PC-9 (cell line): ENCODE measurements at regions not wholly inside any gene's neighbourhood (a gene's known extent, or its start where the extent isn't known, plus 50 kb on each side); places are given as distances from the start of the nearest gene placed in this dataset.
A peak's percentile ranks its signal among the peaks of the same experiment; 100 is the strongest.

ENCODE experiments used
- BruUV-seq: library from RNA; stranded (reverse); fragments of 400-500 nt; replicated peaks from 2 replicates; lab custom pipeline; 2021; lab: Mats Ljungman, UMichigan
- CTCF ChIA-PET: fragments of 300-600 bp; sonication (Branson Sonifier 250); formaldehyde crosslinking; loops from one replicate; lab custom pipeline; 2022; ENCODE audit warnings: antibody characterized with exemption; lab: Charles Lee
- POLR2A ChIA-PET: fragments of 300-600 bp; sonication (Branson Sonifier 250); formaldehyde crosslinking; loops from one replicate; lab custom pipeline; 2022; ENCODE audit warnings: antibody characterized with exemption; ENCODE audit not compliant: unreplicated experiment; lab: Charles Lee
- DNase-seq, 2 experiments: peaks; one replicate each; pipeline versions ENCODE4 v3.0.0 to v3.0.0-alpha.2; 2015 to 2022; ENCODE audit warnings: mixed read lengths in 1 of 2
- H2AFZ ChIP-seq: fragments of 200-600 bp; sonication (generic); 2 replicates; pipeline ENCODE4 v1.8.1; 2017; ENCODE audit warnings: antibody characterized with exemption
- H3F3A ChIP-seq: fragments of 200-600 bp; sonication (generic); 2 replicates; pipeline ENCODE4 v1.8.1; 2017; ENCODE audit warnings: antibody characterized with exemption, mild to moderate bottlenecking, low read depth; ENCODE audit not compliant: insufficient read depth
- H3K27ac ChIP-seq: fragments of 200-600 bp; sonication (generic); 2 replicates; pipeline ENCODE4 v1.6.1; 2016; ENCODE audit warnings: mixed run types
- H3K27me3 ChIP-seq: fragments of 200-600 bp; sonication (generic); 2 replicates; pipeline ENCODE4 v1.6.1; 2016; ENCODE audit warnings: low read depth, mixed run types; ENCODE audit not compliant: insufficient read depth
- H3K36me3 ChIP-seq: fragments of 200-600 bp; sonication (generic); 2 replicates; pipeline ENCODE4 v1.6.1; 2016; ENCODE audit warnings: low read depth, mixed run types
- H3K4me1 ChIP-seq: fragments of 200-600 bp; sonication (generic); replicated peaks from 2 replicates; pipeline ENCODE4 v1.6.1; 2016; ENCODE audit warnings: mixed run types; ENCODE audit not compliant: insufficient read depth
- H3K4me2 ChIP-seq: fragments of 200-600 bp; sonication (generic); 2 replicates; pipeline ENCODE4 v1.6.1; 2017; ENCODE audit warnings: mixed run types
- H3K4me3 ChIP-seq: fragments of 200-600 bp; sonication (generic); 2 replicates; pipeline ENCODE4 v1.6.1; 2016; ENCODE audit warnings: mixed run types
- H3K79me2 ChIP-seq: fragments of 200-600 bp; sonication (generic); 2 replicates; pipeline ENCODE4 v1.6.1; 2017; ENCODE audit warnings: low read depth, mixed run types
- H3K9me2 ChIP-seq: fragments of 200-600 bp; sonication (generic); 2 replicates; pipeline ENCODE4 v1.8.1; 2017; ENCODE audit warnings: mild to moderate bottlenecking; ENCODE audit not compliant: insufficient read depth
- H3K9me3 ChIP-seq: fragments of 200-600 bp; sonication (generic); 2 replicates; pipeline ENCODE4 v1.8.1; 2016; ENCODE audit warnings: low read depth; ENCODE audit not compliant: insufficient read depth
- H4K20me1 ChIP-seq: fragments of 200-600 bp; sonication (generic); 2 replicates; pipeline ENCODE4 v1.8.1; 2017; ENCODE audit not compliant: insufficient read depth
- CTCF ChIP-seq: fragments of 200-600 bp; sonication (generic); conservative IDR thresholded peaks from 2 replicates; pipeline ENCODE4 v1.6.1; 2017; ENCODE audit warnings: mixed run types, antibody characterized with exemption, mild to moderate bottlenecking, moderate library complexity
- EZH2 ChIP-seq: fragments of 200-600 bp; sonication (generic); IDR thresholded peaks from 2 replicates; pipeline ENCODE4 v1.8.0; 2017; ENCODE audit warnings: antibody characterized with exemption, low read depth
- intact Hi-C: fragments of 100-400 bp; cut with micrococcal nuclease; formaldehyde crosslinking; loops from one replicate; pipeline ENCODE4 v1.10.0; 2022; ENCODE audit not compliant: unreplicated experiment

DNA sequence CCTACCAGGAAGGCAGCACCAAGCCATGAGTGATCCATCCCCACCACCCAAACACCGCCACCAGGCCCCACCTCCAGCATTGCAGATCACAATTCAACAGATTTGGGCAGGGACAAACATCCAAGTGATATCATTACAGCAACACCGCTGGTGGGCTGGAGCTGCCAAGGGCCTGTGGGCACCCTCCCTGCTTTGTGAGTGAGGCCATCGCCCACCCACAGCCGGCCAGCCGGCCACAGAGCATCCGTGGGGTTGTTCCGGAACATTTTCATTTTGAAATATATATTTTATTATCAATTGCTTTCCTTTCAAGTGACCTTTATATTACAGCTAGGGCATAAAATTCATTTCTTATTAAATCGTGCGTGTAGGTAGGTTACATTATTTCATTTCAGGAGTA lies 286.0 kb upstream of the CDH4 start:
- no peak for DNase-seq
- intact Hi-C loops, result no loop called here
- Histone ChIP-seq H3K79me2 (no peaks in the 10 kb centered on the region), H3K4me2 (no peak overlapping the region), H4K20me1 (no peaks in the 10 kb centered on the region), H3K9me2 (no peaks in the 10 kb centered on the region), H2AFZ (no peak overlapping the region), H3F3A (no peaks in the 10 kb centered on the region), H3K9me3 (no peaks in the 10 kb centered on the region), H3K4me3 (no peak overlapping the region), H3K4me1 (no peaks in the 10 kb centered on the region), H3K27me3 (peaks cover 72% of the 10 kb centered on the region), H3K36me3 (no peaks in the 10 kb centered on the region), H3K27ac (no peak overlapping the region)
- ChIA-PET POLR2A (no interaction called here), CTCF (no interaction called here)
- TF ChIP-seq EZH2 (no peak), CTCF (no peak)
- no TSS peak for BruUV-seq

DNA sequence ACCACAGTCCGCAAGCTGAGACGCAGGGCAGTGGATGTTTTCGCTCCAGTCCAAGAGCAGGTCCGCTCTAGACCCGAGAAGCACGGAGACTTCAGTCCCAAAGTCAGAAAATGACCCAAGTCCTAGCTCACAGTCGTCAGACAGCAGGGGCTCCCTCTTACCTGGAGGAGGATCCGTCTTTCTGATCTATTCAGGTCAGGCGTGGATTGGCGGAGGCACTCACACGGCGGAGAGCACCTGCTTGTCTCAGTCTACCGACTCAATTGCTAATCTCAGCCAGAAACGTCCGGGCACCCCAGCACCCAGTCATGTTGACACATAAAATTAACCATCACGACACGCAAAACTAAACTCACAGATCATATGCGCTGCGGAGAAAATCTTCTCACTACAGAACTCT lies 285.3 kb upstream of the CDH4 start:
- no peak overlapping the region for H2AFZ ChIP-seq
- no peaks in the 10 kb centered on the region for H3K9me3 ChIP-seq
- BruUV-seq, result no TSS peak
- ChIA-PET CTCF (no interaction called here), POLR2A (no interaction called here)
- H3K4me3 ChIP-seq, result no peak overlapping the region
- intact Hi-C loops, result no loop called here
- no peaks in the 10 kb centered on the region for H3K4me1 ChIP-seq
- H3K27ac ChIP-seq, result no peak overlapping the region
- peaks cover 72% of the 10 kb centered on the region for H3K27me3 ChIP-seq
- H3K4me2 ChIP-seq, result no peak overlapping the region
- no peaks in the 10 kb centered on the region for H4K20me1 ChIP-seq
- DNase-seq, result no peak
- H3K36me3 ChIP-seq, result no peaks in the 10 kb centered on the region
- TF ChIP-seq CTCF, result no peak
- TF ChIP-seq EZH2, result no peak
- H3K9me2 ChIP-seq, result no peaks in the 10 kb centered on the region
- no peaks in the 10 kb centered on the region for H3F3A ChIP-seq
- no peaks in the 10 kb centered on the region for H3K79me2 ChIP-seq

DNA sequence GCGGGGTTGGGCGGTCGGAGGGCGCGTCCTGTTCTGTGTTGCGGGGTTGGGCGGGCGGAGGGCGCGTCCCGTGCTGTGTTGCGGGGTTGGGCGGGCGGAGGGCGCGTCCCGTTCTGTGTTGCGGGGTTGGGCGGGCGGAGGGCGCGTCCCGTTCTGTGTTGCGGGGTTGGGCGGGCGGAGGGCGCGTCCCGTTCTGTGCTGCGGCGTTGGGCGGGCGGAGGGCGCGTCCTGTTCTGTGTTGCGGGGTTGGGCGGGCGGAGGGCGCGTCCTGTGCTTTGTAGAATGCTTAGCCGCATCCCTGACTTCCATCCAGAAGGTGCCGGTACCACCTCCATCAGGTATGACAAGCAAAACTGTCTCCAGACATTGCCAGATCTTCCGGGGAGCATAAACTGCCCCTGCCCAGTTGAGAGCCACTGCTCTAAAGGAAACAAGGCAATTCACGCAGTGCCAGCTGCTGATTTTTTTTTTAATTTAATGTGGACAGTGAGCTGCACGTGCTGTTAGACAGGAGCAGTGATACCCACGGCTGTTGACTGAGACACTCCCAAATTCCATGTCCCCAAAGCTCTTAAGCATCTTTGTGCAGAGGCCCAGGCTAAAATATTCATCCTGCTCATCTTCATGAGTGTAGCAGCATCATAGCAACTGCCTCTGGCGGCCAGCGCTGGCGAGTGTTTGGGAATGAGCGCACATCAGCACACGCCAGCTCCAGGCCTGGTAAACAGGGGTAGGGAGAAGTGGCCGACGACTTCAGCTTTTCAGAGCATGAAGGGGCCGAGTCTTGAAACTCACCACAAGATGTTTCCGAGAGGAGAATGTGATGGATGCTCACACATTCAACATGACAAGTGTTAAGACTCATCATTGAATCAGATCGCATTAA lies 284.4 kb upstream of the CDH4 start:
- BruUV-seq, result no TSS peak
- Histone ChIP-seq H3K4me2 (no peak overlapping the region), H3K27me3 (peaks cover 70% of the 10 kb centered on the region), H3K79me2 (no peaks in the 10 kb centered on the region), H3K36me3 (no peaks in the 10 kb centered on the region), H3K4me1 (no peaks in the 10 kb centered on the region), H3F3A (no peaks in the 10 kb centered on the region), H2AFZ (no peak overlapping the region), H3K27ac (no peak overlapping the region), H3K4me3 (no peak overlapping the region), H3K9me3 (no peaks in the 10 kb centered on the region), H4K20me1 (no peaks in the 10 kb centered on the region), H3K9me2 (no peaks in the 10 kb centered on the region)
- intact Hi-C loops, result no loop called here
- no peak for TF ChIP-seq CTCF
- TF ChIP-seq EZH2, result 0 out of 2 replicates have a peak, but pooled peaks have one; percentile 61
- ChIA-PET POLR2A (no interaction called here), CTCF (no interaction called here)
- no peak for DNase-seq
